ENCODE measurements at regions not wholly inside any gene's neighbourhood (a gene's known extent, or its start where the extent isn't known, plus 50 kb on each side); places are given as distances from the start of the nearest gene placed in this dataset.

DNA sequence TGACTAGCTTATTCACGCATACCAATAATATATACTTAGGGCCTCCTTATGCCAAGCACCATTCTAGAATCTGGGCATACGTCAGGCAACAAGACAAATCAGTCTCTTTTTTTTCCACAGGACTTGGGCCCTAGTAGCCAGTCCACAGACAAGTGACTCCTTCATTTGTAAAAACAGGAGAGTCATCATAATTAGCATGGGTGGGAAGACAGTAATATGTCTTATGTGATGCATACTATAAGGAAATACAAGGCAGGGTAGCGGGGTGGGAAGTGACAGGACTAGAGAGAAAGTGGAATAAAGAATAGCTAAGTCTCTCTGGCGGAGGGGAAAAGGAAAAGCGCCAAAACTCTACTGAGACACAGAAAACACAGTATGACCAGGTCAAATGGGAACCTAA, 439.6 kb upstream of the MDFIC2 start:
- Mint-ChIP-seq H3K9me3 (peaks cover 4% of the 10 kb centered on the region), H3K4me3 (no peak overlapping the region), H3K4me1 (peaks cover 18% of the 10 kb centered on the region), H3K36me3 (no peaks in the 10 kb centered on the region), H3K27ac (no peak overlapping the region), H3K27me3 (ENCODE audit: low read depth) (no peaks in the 10 kb centered on the region)
- ChIA-PET CTCF (interaction anchor here (1.1 kb wide), 1 partner anchor 270 kb away, joined by 3 read pairs; no protein-coding TSS in a partner anchor), POLR2A (no interaction called here)
- no peak for DNase-seq (ENCODE audit: low spot score)
- no peak for ATAC-seq
- no peak for TF ChIP-seq HMGA2 (CRISPR knock-in tag; IDR thresholded peaks at IDR 0.05)

DNA sequence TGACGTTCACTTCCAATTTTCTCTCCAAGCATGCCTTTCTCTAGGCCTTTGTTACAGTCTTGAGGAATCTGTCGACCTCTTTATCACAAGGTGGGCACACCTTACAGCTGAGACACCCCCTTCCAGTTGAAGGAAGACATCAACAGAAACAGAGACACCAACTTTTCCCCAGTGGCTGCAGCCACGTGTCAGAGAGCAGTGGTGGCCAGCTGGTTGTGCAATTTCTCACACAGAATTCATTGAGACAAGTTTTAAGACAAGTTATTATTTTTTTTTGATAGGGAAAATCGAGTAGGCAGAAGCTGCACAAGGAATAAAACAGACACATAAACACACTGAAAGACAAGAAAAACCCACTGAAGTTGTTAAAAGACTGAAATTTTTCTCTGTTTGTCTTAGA, 436.7 kb upstream of the MDFIC2 start:
- no peak for ATAC-seq
- peaks cover 23% of the 10 kb centered on the region for H3K4me1 Mint-ChIP-seq
- POLR2A ChIA-PET: interaction anchor here (0.6 kb wide), 1 partner anchor 71 kb away, joined by 3 read pairs; no protein-coding TSS in a partner anchor
- no peak overlapping the region for H3K4me3 Mint-ChIP-seq
- H3K27me3 Mint-ChIP-seq (ENCODE audit: low read depth): no peaks in the 10 kb centered on the region
- no peaks in the 10 kb centered on the region for H3K36me3 Mint-ChIP-seq
- no peak for DNase-seq (ENCODE audit: low spot score)
- CTCF ChIA-PET: interaction anchor here (0.6 to 0.8 kb wide), 2 partner anchors 85 to 442 kb away, joined by 3 read pairs; no protein-coding TSS in a partner anchor
- no peaks in the 10 kb centered on the region for H3K9me3 Mint-ChIP-seq
- H3K27ac Mint-ChIP-seq: peak overlapping the region; percentile 21
- TF ChIP-seq CBFB (CRISPR knock-in tag; IDR thresholded peaks at IDR 0.05; ENCODE audit: low read depth): no peak
- no peak for TF ChIP-seq NR3C1 (CRISPR knock-in tag; conservative IDR thresholded peaks at IDR 0.05; ENCODE audit: low read depth)
- no peak for TF ChIP-seq SOX15 (CRISPR knock-in tag; IDR thresholded peaks at IDR 0.05)
- no peak for TF ChIP-seq ZBTB21 (CRISPR knock-in tag; IDR thresholded peaks at IDR 0.05; ENCODE audit: borderline replicate concordance)
- no peak for TF ChIP-seq GABPB1 (CRISPR knock-in tag; IDR thresholded peaks at IDR 0.05)
- TF ChIP-seq, protein P1, sequence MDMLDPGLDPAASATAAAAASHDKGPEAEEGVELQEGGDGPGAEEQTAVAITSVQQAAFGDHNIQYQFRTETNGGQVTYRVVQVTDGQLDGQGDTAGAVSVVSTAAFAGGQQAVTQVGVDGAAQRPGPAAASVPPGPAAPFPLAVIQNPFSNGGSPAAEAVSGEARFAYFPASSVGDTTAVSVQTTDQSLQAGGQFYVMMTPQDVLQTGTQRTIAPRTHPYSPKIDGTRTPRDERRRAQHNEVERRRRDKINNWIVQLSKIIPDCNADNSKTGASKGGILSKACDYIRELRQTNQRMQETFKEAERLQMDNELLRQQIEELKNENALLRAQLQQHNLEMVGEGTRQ (CRISPR knock-in tag; IDR thresholded peaks at IDR 0.05): no peak
- no peak for TF ChIP-seq ZNF423 (CRISPR knock-in tag; IDR thresholded peaks at IDR 0.05)
- no peak for TF ChIP-seq ZNF671 (CRISPR knock-in tag; IDR thresholded peaks at IDR 0.05)
- TF ChIP-seq, protein P2, sequence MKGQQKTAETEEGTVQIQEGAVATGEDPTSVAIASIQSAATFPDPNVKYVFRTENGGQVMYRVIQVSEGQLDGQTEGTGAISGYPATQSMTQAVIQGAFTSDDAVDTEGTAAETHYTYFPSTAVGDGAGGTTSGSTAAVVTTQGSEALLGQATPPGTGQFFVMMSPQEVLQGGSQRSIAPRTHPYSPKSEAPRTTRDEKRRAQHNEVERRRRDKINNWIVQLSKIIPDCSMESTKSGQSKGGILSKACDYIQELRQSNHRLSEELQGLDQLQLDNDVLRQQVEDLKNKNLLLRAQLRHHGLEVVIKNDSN (CRISPR knock-in tag; IDR thresholded peaks at IDR 0.05): no peak
- TF ChIP-seq, protein P3, sequence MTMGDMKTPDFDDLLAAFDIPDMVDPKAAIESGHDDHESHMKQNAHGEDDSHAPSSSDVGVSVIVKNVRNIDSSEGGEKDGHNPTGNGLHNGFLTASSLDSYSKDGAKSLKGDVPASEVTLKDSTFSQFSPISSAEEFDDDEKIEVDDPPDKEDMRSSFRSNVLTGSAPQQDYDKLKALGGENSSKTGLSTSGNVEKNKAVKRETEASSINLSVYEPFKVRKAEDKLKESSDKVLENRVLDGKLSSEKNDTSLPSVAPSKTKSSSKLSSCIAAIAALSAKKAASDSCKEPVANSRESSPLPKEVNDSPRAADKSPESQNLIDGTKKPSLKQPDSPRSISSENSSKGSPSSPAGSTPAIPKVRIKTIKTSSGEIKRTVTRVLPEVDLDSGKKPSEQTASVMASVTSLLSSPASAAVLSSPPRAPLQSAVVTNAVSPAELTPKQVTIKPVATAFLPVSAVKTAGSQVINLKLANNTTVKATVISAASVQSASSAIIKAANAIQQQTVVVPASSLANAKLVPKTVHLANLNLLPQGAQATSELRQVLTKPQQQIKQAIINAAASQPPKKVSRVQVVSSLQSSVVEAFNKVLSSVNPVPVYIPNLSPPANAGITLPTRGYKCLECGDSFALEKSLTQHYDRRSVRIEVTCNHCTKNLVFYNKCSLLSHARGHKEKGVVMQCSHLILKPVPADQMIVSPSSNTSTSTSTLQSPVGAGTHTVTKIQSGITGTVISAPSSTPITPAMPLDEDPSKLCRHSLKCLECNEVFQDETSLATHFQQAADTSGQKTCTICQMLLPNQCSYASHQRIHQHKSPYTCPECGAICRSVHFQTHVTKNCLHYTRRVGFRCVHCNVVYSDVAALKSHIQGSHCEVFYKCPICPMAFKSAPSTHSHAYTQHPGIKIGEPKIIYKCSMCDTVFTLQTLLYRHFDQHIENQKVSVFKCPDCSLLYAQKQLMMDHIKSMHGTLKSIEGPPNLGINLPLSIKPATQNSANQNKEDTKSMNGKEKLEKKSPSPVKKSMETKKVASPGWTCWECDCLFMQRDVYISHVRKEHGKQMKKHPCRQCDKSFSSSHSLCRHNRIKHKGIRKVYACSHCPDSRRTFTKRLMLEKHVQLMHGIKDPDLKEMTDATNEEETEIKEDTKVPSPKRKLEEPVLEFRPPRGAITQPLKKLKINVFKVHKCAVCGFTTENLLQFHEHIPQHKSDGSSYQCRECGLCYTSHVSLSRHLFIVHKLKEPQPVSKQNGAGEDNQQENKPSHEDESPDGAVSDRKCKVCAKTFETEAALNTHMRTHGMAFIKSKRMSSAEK (CRISPR knock-in tag; IDR thresholded peaks at IDR 0.05; ENCODE audit: borderline replicate concordance): no peak
- TF ChIP-seq, protein P4, sequence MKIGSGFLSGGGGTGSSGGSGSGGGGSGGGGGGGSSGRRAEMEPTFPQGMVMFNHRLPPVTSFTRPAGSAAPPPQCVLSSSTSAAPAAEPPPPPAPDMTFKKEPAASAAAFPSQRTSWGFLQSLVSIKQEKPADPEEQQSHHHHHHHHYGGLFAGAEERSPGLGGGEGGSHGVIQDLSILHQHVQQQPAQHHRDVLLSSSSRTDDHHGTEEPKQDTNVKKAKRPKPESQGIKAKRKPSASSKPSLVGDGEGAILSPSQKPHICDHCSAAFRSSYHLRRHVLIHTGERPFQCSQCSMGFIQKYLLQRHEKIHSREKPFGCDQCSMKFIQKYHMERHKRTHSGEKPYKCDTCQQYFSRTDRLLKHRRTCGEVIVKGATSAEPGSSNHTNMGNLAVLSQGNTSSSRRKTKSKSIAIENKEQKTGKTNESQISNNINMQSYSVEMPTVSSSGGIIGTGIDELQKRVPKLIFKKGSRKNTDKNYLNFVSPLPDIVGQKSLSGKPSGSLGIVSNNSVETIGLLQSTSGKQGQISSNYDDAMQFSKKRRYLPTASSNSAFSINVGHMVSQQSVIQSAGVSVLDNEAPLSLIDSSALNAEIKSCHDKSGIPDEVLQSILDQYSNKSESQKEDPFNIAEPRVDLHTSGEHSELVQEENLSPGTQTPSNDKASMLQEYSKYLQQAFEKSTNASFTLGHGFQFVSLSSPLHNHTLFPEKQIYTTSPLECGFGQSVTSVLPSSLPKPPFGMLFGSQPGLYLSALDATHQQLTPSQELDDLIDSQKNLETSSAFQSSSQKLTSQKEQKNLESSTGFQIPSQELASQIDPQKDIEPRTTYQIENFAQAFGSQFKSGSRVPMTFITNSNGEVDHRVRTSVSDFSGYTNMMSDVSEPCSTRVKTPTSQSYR (CRISPR knock-in tag; IDR thresholded peaks at IDR 0.05): no peak
- TF ChIP-seq, protein P5, sequence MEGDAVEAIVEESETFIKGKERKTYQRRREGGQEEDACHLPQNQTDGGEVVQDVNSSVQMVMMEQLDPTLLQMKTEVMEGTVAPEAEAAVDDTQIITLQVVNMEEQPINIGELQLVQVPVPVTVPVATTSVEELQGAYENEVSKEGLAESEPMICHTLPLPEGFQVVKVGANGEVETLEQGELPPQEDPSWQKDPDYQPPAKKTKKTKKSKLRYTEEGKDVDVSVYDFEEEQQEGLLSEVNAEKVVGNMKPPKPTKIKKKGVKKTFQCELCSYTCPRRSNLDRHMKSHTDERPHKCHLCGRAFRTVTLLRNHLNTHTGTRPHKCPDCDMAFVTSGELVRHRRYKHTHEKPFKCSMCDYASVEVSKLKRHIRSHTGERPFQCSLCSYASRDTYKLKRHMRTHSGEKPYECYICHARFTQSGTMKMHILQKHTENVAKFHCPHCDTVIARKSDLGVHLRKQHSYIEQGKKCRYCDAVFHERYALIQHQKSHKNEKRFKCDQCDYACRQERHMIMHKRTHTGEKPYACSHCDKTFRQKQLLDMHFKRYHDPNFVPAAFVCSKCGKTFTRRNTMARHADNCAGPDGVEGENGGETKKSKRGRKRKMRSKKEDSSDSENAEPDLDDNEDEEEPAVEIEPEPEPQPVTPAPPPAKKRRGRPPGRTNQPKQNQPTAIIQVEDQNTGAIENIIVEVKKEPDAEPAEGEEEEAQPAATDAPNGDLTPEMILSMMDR (IDR thresholded peaks at IDR 0.05): no peak
- TF ChIP-seq ELF4 (CRISPR knock-in tag; IDR thresholded peaks at IDR 0.05; ENCODE audit: low read depth): no peak
- no peak for TF ChIP-seq NFYB (CRISPR knock-in tag; conservative IDR thresholded peaks at IDR 0.05; ENCODE audit: low read depth)
- no peak for TF ChIP-seq CREM (CRISPR knock-in tag; IDR thresholded peaks at IDR 0.05)
- TF ChIP-seq, protein P6, sequence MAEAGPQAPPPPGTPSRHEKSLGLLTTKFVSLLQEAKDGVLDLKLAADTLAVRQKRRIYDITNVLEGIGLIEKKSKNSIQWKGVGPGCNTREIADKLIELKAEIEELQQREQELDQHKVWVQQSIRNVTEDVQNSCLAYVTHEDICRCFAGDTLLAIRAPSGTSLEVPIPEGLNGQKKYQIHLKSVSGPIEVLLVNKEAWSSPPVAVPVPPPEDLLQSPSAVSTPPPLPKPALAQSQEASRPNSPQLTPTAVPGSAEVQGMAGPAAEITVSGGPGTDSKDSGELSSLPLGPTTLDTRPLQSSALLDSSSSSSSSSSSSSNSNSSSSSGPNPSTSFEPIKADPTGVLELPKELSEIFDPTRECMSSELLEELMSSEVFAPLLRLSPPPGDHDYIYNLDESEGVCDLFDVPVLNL (CRISPR knock-in tag; IDR thresholded peaks at IDR 0.05; ENCODE audit: borderline replicate concordance, low read depth): no peak

All from WTC11 (cell line).